ENCODE measurements at regions not wholly inside any gene's neighbourhood (a gene's known extent, or its start where the extent isn't known, plus 50 kb on each side); places are given as distances from the start of the nearest gene placed in this dataset.

DNA sequence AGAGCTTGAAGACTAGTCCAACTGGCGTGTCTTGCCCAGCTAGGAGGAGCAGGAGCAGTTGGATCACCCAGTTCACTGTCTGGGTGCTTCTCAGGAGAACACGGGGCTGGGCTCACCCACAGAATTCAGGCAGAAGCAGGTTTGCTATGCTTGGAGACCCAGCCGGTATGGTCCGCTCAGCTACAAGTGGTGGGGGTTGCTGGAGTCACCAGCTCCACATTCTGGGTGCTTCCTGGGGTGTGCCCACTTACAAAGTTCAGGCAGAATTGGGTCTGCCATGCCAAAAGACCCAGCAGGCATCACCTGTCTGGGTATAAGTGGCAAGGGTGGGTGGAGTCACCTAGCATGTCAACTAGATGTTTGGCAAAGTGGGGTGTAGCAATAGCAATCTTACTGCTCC lies 1061.8 kb downstream of the PCDH19 start:
- Histone ChIP-seq H3K4me1 (ENCODE audit: insufficient read depth) (no peaks in the 10 kb centered on the region), H3K4me3 (no peak overlapping the region)
- no peak for ATAC-seq

More for the DNA sequence above, 1061.8 kb downstream of the PCDH19 start:
- Histone ChIP-seq H2AFZ (no peak overlapping the region), H3F3A (replicated peaks; ENCODE audit: low read depth) (no peaks in the 10 kb centered on the region), H3K27me3 (ENCODE audit: insufficient read depth) (no peaks in the 10 kb centered on the region), H3K9me2 (ENCODE audit: insufficient read depth) (no peaks in the 10 kb centered on the region), H3K79me2 (replicated peaks; ENCODE audit: insufficient read depth) (no peaks in the 10 kb centered on the region), H3K27ac (ENCODE audit: low read depth) (no peak overlapping the region), H3K4me2 (no peak overlapping the region), H4K20me1 (replicated peaks; ENCODE audit: insufficient read depth) (no peaks in the 10 kb centered on the region), H3K36me3 (ENCODE audit: insufficient read depth) (no peaks in the 10 kb centered on the region)
- no peak overlapping the region for H3K4me3 Mint-ChIP-seq
- TF ChIP-seq ZNF114 (CRISPR knock-in tag; IDR thresholded peaks at IDR 0.05) (no peak), EZH2phosphoT487 (IDR thresholded peaks at IDR 0.05; ENCODE audit: unreplicated experiment) (no peak), ZNF331 (CRISPR knock-in tag; IDR thresholded peaks at IDR 0.05; ENCODE audit: low read depth) (no peak), REST (IDR thresholded peaks at IDR 0.05; ENCODE audit: unreplicated experiment) (no peak), EZH2 (IDR thresholded peaks at IDR 0.05; ENCODE audit: low read depth, unreplicated experiment) (no peak), NANOG (IDR thresholded peaks at IDR 0.05; ENCODE audit: borderline replicate concordance) (no peak), ETS1 (IDR thresholded peaks at IDR 0.05) (no peak), JUNB (IDR thresholded peaks at IDR 0.05; ENCODE audit: unreplicated experiment) (no peak), CREB1 (CRISPR knock-in tag; IDR thresholded peaks at IDR 0.05; ENCODE audit: low read depth) (no peak), STAT1 (IDR thresholded peaks at IDR 0.05; ENCODE audit: unreplicated experiment) (no peak), CTCF (conservative IDR thresholded peaks at IDR 0.05; ENCODE audit: low read depth in 2 of 2) (no peak), POLR2AphosphoS5 (IDR thresholded peaks at IDR 0.05; ENCODE audit: low read depth) (no peak)
- TF ChIP-seq, protein P1, sequence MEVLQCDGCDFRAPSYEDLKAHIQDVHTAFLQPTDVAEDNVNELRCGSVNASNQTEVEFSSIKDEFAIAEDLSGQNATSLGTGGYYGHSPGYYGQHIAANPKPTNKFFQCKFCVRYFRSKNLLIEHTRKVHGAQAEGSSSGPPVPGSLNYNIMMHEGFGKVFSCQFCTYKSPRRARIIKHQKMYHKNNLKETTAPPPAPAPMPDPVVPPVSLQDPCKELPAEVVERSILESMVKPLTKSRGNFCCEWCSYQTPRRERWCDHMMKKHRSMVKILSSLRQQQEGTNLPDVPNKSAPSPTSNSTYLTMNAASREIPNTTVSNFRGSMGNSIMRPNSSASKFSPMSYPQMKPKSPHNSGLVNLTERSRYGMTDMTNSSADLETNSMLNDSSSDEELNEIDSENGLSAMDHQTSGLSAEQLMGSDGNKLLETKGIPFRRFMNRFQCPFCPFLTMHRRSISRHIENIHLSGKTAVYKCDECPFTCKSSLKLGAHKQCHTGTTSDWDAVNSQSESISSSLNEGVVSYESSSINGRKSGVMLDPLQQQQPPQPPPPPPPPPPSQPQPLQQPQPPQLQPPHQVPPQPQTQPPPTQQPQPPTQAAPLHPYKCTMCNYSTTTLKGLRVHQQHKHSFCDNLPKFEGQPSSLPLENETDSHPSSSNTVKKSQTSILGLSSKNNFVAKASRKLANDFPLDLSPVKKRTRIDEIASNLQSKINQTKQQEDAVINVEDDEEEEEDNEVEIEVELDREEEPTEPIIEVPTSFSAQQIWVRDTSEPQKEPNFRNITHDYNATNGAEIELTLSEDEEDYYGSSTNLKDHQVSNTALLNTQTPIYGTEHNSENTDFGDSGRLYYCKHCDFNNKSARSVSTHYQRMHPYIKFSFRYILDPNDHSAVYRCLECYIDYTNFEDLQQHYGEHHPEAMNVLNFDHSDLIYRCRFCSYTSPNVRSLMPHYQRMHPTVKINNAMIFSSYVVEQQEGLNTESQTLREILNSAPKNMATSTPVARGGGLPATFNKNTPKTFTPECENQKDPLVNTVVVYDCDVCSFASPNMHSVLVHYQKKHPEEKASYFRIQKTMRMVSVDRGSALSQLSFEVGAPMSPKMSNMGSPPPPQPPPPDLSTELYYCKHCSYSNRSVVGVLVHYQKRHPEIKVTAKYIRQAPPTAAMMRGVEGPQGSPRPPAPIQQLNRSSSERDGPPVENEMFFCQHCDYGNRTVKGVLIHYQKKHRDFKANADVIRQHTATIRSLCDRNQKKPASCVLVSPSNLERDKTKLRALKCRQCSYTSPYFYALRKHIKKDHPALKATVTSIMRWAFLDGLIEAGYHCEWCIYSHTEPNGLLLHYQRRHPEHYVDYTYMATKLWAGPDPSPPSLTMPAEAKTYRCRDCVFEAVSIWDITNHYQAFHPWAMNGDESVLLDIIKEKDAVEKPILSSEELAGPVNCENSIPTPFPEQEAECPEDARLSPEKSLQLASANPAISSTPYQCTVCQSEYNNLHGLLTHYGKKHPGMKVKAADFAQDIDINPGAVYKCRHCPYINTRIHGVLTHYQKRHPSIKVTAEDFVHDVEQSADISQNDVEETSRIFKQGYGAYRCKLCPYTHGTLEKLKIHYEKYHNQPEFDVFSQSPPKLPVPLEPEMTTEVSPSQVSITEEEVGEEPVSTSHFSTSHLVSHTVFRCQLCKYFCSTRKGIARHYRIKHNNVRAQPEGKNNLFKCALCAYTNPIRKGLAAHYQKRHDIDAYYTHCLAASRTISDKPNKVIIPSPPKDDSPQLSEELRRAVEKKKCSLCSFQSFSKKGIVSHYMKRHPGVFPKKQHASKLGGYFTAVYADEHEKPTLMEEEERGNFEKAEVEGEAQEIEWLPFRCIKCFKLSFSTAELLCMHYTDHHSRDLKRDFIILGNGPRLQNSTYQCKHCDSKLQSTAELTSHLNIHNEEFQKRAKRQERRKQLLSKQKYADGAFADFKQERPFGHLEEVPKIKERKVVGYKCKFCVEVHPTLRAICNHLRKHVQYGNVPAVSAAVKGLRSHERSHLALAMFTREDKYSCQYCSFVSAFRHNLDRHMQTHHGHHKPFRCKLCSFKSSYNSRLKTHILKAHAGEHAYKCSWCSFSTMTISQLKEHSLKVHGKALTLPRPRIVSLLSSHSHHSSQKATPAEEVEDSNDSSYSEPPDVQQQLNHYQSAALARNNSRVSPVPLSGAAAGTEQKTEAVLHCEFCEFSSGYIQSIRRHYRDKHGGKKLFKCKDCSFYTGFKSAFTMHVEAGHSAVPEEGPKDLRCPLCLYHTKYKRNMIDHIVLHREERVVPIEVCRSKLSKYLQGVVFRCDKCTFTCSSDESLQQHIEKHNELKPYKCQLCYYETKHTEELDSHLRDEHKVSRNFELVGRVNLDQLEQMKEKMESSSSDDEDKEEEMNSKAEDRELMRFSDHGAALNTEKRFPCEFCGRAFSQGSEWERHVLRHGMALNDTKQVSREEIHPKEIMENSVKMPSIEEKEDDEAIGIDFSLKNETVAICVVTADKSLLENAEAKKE (CRISPR knock-in tag; IDR thresholded peaks at IDR 0.05), result no peak
- no peak for DNase-seq (ENCODE audit: low spot score)
- no peak overlapping the region for H3K27ac Mint-ChIP-seq
- H3K9me3 Mint-ChIP-seq, result peaks cover 7% of the 10 kb centered on the region; the same call in 1 of the 3 replicates
- no peaks in the 10 kb centered on the region for H3K27me3 Mint-ChIP-seq (ENCODE audit: insufficient read depth, low read depth, poor library complexity)
- no peaks in the 10 kb centered on the region for H3K4me1 Mint-ChIP-seq
- H3K36me3 Mint-ChIP-seq (ENCODE audit: low read depth), result no peaks in the 10 kb centered on the region; the same call in 2 of the 3 replicates

Data from GM23338 (cell line).